ENCODE measurements at regions not wholly inside any gene's neighbourhood (a gene's known extent, or its start where the extent isn't known, plus 50 kb on each side); places are given as distances from the start of the nearest gene placed in this dataset.

- no peaks in the 10 kb centered on the region for H3K4me1 ChIP-seq (ENCODE audit: control insufficient read depth in 3 of 3, insufficient read depth in 3 of 3, low read length in 3 of 3)
- no peak overlapping the region for H3K9ac ChIP-seq (ENCODE audit: low read depth in 1 of 3, low read length in 3 of 3)
- no peaks in the 10 kb centered on the region for H3K36me3 ChIP-seq (ENCODE audit: control insufficient read depth in 3 of 3, insufficient read depth in 3 of 3, low read length in 3 of 3)
- peaks cover 0 to 4% (median 0%) of the 10 kb centered on the region in 3 donors for H3K27me3 ChIP-seq (ENCODE audit: control insufficient read depth in 3 of 3, insufficient read depth in 3 of 3, low read length in 3 of 3)
- peaks cover 0 to 4% (median 0%) of the 10 kb centered on the region in 3 donors for H3K9me3 ChIP-seq (ENCODE audit: control insufficient read depth in 3 of 3, low read length in 3 of 3)
- no peak overlapping the region for H3K27ac ChIP-seq (ENCODE audit: low read depth, low read length)
- no peak overlapping the region for H3K4me3 ChIP-seq (ENCODE audit: low read length in 3 of 3)
Observed at GRCh38 chrX:116009346-116009745, 161.2 kb upstream of the AGTR2 start.

- Histone ChIP-seq H3K27ac (ENCODE audit: low read depth, low read length) (no peak overlapping the region), H3K9me3 (ENCODE audit: control insufficient read depth in 3 of 3, low read length in 3 of 3) (peaks cover 0 to 4% (median 0%) of the 10 kb centered on the region in 3 donors), H3K4me3 (ENCODE audit: low read length in 3 of 3) (no peak overlapping the region), H3K4me1 (ENCODE audit: control insufficient read depth in 3 of 3, insufficient read depth in 3 of 3, low read length in 3 of 3) (no peaks in the 10 kb centered on the region), H3K9ac (ENCODE audit: low read depth in 1 of 3, low read length in 3 of 3) (no peak overlapping the region), H3K27me3 (ENCODE audit: control insufficient read depth in 3 of 3, insufficient read depth in 3 of 3, low read length in 3 of 3) (peaks cover 0 to 4% (median 0%) of the 10 kb centered on the region in 3 donors), H3K36me3 (ENCODE audit: control insufficient read depth in 3 of 3, insufficient read depth in 3 of 3, low read length in 3 of 3) (no peaks in the 10 kb centered on the region)
Observed at GRCh38 chrX:116009861-116010710, 160.5 kb upstream of the AGTR2 start.

DNA sequence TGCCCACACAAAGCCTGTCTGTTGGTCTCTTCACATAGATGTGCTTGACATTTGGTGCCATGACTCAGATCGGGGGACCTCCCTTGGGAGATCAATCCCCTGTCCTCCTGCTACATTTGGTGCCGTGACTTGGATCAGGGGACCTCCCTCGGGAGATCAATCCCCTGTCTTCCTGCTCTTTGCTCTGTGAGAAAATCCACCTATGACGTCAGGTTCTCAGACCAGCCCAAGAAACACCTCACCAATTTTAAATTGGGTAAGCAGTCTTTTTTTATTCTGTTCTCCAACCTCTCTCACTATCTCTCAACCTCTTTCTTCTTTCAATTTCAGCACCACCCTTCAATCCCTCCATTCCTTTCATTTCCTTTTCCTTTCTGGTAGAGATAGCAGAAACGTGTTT is 159.6 kb upstream of the AGTR2 start:
- H3K27ac ChIP-seq (ENCODE audit: low read depth, low read length): no peak overlapping the region
- peaks cover 0 to 4% (median 0%) of the 10 kb centered on the region in 3 donors for H3K27me3 ChIP-seq (ENCODE audit: control insufficient read depth in 3 of 3, insufficient read depth in 3 of 3, low read length in 3 of 3)
- no peak overlapping the region for H3K4me3 ChIP-seq (ENCODE audit: low read length in 3 of 3)
- peaks cover 0 to 4% (median 0%) of the 10 kb centered on the region in 3 donors for H3K9me3 ChIP-seq (ENCODE audit: control insufficient read depth in 3 of 3, low read length in 3 of 3)
- H3K36me3 ChIP-seq (ENCODE audit: control insufficient read depth in 3 of 3, insufficient read depth in 3 of 3, low read length in 3 of 3): no peaks in the 10 kb centered on the region
- H3K9ac ChIP-seq (ENCODE audit: low read depth in 1 of 3, low read length in 3 of 3): no peak overlapping the region
- H3K4me1 ChIP-seq (ENCODE audit: control insufficient read depth in 3 of 3, insufficient read depth in 3 of 3, low read length in 3 of 3): no peaks in the 10 kb centered on the region

GRCh38 chrX:116031331-116031730 is 139.2 kb upstream of the AGTR2 start:
- H3K27ac ChIP-seq (ENCODE audit: low read depth, low read length): no peak overlapping the region
- no peaks in the 10 kb centered on the region for H3K36me3 ChIP-seq (ENCODE audit: control insufficient read depth in 3 of 3, insufficient read depth in 3 of 3, low read length in 3 of 3)
- H3K27me3 ChIP-seq (ENCODE audit: control insufficient read depth in 3 of 3, insufficient read depth in 3 of 3, low read length in 3 of 3): no peaks in the 10 kb centered on the region
- H3K9ac ChIP-seq (ENCODE audit: low read depth in 1 of 3, low read length in 3 of 3): no peak overlapping the region
- no peak overlapping the region for H3K4me3 ChIP-seq (ENCODE audit: low read length in 3 of 3)
- peaks cover 0 to 2% (median 0%) of the 10 kb centered on the region in 3 donors for H3K9me3 ChIP-seq (ENCODE audit: control insufficient read depth in 3 of 3, low read length in 3 of 3)
- H3K4me1 ChIP-seq (ENCODE audit: control insufficient read depth in 3 of 3, insufficient read depth in 3 of 3, low read length in 3 of 3): no peaks in the 10 kb centered on the region

Measured in skeletal muscle tissue (tissue), 3 donors.